Common myeloid progenitor, CD34-positive (primary cell): ENCODE measurements at regions not wholly inside any gene's neighbourhood (a gene's known extent, or its start where the extent isn't known, plus 50 kb on each side); places are given as distances from the start of the nearest gene placed in this dataset.

Source experiments
- CTCF ChIA-PET: fragments of 350-600 bp; sonication (Branson Sonifier 250); formaldehyde crosslinking; loops from one replicate; lab custom pipeline; 2021; ENCODE audit warnings: antibody characterized with exemption; lab: Charles Lee
- POLR2A ChIA-PET: fragments of 350-600 bp; sonication (Branson Sonifier 250); formaldehyde crosslinking; loops from one replicate; lab custom pipeline; 2021; ENCODE audit warnings: antibody characterized with exemption; lab: Charles Lee
- DNase-seq, 3 donors: peaks; one replicate each; pipeline versions ENCODE4 v3.0.0 to v3.0.0-alpha.2; 2013
- H3K27ac ChIP-seq, 2 experiments: 1 replicate in 1 of 2; 2 replicates in 1 of 2; pipeline ENCODE4 v1.7.0; 2013; ENCODE audit warnings: inconsistent platforms in 2 of 2, low read length in 2 of 2, mild to moderate bottlenecking in 2 of 2, low read depth in 1 of 2, moderate library complexity in 1 of 2; ENCODE audit not compliant: severe bottlenecking in 2 of 2, insufficient read depth in 1 of 2, poor library complexity in 1 of 2
- H3K27me3 ChIP-seq, 5 experiments: replicated peaks in 2 of 5; 1 replicate in 3 of 5; 2 replicates in 2 of 5; pipeline versions ENCODE4 v1.6.1 to v1.7.0; 2013; ENCODE audit warnings: low read length in 4 of 5, mild to moderate bottlenecking in 2 of 5, moderate library complexity in 2 of 5, inconsistent platforms in 1 of 5; ENCODE audit not compliant: insufficient read depth in 5 of 5, control insufficient read depth in 4 of 5
- H3K36me3 ChIP-seq, 4 experiments: 1 replicate in 2 of 4; 2 replicates in 2 of 4; pipeline versions ENCODE4 v1.6.1 to v1.7.0; 2013; ENCODE audit warnings: low read length in 3 of 4, control low read depth in 1 of 4, mild to moderate bottlenecking in 1 of 4; ENCODE audit not compliant: control insufficient read depth in 4 of 4, insufficient read depth in 4 of 4
- H3K4me1 ChIP-seq, 4 experiments: 1 replicate in 3 of 4; 2 replicates in 1 of 4; pipeline versions ENCODE4 v1.6.1 to v1.7.1; 2013; ENCODE audit warnings: low read length in 3 of 4, mild to moderate bottlenecking in 3 of 4, control low read depth in 1 of 4, inconsistent platforms in 1 of 4, moderate library complexity in 1 of 4; ENCODE audit not compliant: control insufficient read depth in 4 of 4, insufficient read depth in 4 of 4; ENCODE audit errors: control extremely low read depth in 1 of 4
- H3K4me3 ChIP-seq, 7 experiments: 1 replicate in 4 of 7; 2 replicates in 3 of 7; pipeline versions ENCODE4 v1.5.1 to v1.7.0; 2013; ENCODE audit warnings: mild to moderate bottlenecking in 7 of 7, low read length in 6 of 7, moderate library complexity in 6 of 7, inconsistent platforms in 2 of 7, low read depth in 2 of 7, control low read depth in 1 of 7; ENCODE audit not compliant: insufficient read depth in 4 of 7, control insufficient read depth in 1 of 7; ENCODE audit errors: extremely low read depth in 1 of 7
- H3K9me3 ChIP-seq, 5 experiments: 1 replicate in 4 of 5; 2 replicates in 1 of 5; pipeline versions ENCODE4 v1.6.1 to v1.7.1; 2013; ENCODE audit warnings: low read length in 4 of 5, mild to moderate bottlenecking in 2 of 5, inconsistent platforms in 1 of 5, low read depth in 1 of 5, moderate library complexity in 1 of 5; ENCODE audit not compliant: control insufficient read depth in 4 of 5, insufficient read depth in 2 of 5; ENCODE audit errors: control extremely low read depth in 1 of 5
- WGBS: methylation state at CpG from one replicate; pipeline ENCODE4 v1.1.5; 2013; ENCODE audit not compliant: insufficient coverage; 5-methylcytosine and 5-hydroxymethylcytosine counted together

DNA sequence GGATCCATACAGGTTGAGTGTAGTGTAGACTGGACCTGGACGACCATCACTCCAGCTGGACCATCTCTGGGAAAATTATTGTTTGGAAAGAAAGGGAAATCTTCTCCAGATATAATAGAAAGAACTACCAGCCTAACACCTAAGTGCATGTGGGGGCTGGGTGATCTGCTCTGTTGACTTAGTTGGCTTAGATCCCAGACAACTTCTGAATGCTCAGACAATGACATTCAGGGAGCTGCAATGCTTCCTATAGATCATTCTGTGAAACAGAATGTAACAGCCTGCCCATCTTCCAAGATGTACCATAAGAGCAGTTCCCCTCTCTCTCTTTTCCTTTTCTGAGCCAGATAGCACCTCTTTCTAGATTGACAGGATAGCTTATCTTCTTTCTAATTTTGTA, 572.8 kb upstream of the STXBP6 start:
- Histone ChIP-seq H3K36me3 (no peaks in the 10 kb centered on the region), H3K4me3 (no peak overlapping the region), H3K27ac (no peak overlapping the region), H3K9me3 (peaks cover 0 to 5% (median 0%) of the 10 kb centered on the region in 5 experiments), H3K27me3 (no peaks in the 10 kb centered on the region), H3K4me1 (no peaks in the 10 kb centered on the region)
- WGBS = no CpG with 5 or more reads among the region's 1 CpG
- DNase-seq = no peak
- CTCF ChIA-PET = no interaction called here
- POLR2A ChIA-PET = no interaction called here

DNA sequence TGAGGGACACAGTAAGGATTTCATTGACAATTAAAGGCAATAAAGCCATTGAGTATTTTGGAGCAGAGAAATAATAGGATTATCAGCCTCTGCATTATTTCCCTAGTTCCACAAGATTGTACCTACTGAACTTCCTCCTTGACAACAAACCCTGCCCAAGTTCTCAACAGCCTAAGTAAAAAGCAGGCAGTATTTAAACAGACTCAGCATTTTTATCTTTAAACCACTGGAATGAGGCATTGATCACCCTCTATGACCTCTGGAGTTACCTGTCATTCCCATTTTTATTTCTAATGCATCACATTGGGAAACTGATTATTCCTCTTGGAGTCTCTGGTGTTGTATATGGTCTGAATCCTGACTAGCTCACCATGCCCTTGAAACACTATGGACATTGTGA, 570.6 kb upstream of the STXBP6 start:
- Histone ChIP-seq H3K4me1 (no peaks in the 10 kb centered on the region), H3K27ac (no peak overlapping the region), H3K4me3 (no peak overlapping the region), H3K9me3 (peaks cover 4 to 8% (median 6%) of the 10 kb centered on the region in 5 experiments), H3K27me3 (no peaks in the 10 kb centered on the region), H3K36me3 (no peaks in the 10 kb centered on the region)
- ChIA-PET POLR2A (no interaction called here), CTCF (no interaction called here)
- DNase-seq = no peak

- POLR2A ChIA-PET = no interaction called here
Observed at GRCh38 chr14:25615174-25615573, 565.2 kb upstream of the STXBP6 start.

GRCh38 chr14:25607192-25607591, 557.2 kb upstream of the STXBP6 start:
- no peaks in the 10 kb centered on the region for H3K27me3 ChIP-seq

More at GRCh38 chr14:25615174-25615573, 565.2 kb upstream of the STXBP6 start:
- Histone ChIP-seq H3K9me3 (peaks cover 4 to 10% (median 6%) of the 10 kb centered on the region in 5 experiments), H3K4me1 (no peaks in the 10 kb centered on the region), H3K4me3 (no peak overlapping the region), H3K27me3 (no peaks in the 10 kb centered on the region), H3K27ac (no peak overlapping the region), H3K36me3 (no peaks in the 10 kb centered on the region)
- DNase-seq = no peak
- CTCF ChIA-PET = no interaction called here

DNA sequence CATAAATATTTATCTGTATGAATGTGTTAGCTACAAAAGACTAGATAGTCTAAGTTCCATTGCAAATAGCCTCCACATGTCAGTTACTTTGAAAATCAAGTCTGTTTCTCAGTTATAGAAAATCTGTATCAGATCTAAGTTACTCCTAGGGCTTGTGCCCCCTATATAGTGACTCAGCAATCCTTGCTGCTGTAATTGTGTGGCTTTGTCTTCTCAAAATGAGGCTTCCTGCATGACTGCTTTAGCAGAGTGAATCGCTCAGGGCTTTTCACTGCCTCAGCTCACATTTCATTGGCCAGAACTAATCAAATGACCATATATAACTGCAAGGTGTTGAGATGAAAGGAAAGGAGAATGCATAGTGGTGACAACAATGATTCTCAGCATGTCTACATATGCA, 552.2 kb upstream of the STXBP6 start:
- Histone ChIP-seq H3K9me3 (no peaks in the 10 kb centered on the region), H3K27me3 (no peaks in the 10 kb centered on the region), H3K4me1 (no peaks in the 10 kb centered on the region), H3K4me3 (no peak overlapping the region), H3K36me3 (no peaks in the 10 kb centered on the region), H3K27ac (no peak overlapping the region)
- ChIA-PET POLR2A (no interaction called here), CTCF (no interaction called here)
- DNase-seq = no peak
- no CpG with 5 or more reads among the region's 1 CpG for WGBS

More at GRCh38 chr14:25607192-25607591, 557.2 kb upstream of the STXBP6 start:
- POLR2A ChIA-PET = no interaction called here
- H3K27ac ChIP-seq = no peak overlapping the region
- H3K9me3 ChIP-seq = no peaks in the 10 kb centered on the region
- no peak overlapping the region for H3K4me3 ChIP-seq
- DNase-seq = no peak
- H3K36me3 ChIP-seq = no peaks in the 10 kb centered on the region
- 25% methylated on average over 3 of the region's 3 CpGs for WGBS
- CTCF ChIA-PET = no interaction called here
- no peaks in the 10 kb centered on the region for H3K4me1 ChIP-seq

DNA sequence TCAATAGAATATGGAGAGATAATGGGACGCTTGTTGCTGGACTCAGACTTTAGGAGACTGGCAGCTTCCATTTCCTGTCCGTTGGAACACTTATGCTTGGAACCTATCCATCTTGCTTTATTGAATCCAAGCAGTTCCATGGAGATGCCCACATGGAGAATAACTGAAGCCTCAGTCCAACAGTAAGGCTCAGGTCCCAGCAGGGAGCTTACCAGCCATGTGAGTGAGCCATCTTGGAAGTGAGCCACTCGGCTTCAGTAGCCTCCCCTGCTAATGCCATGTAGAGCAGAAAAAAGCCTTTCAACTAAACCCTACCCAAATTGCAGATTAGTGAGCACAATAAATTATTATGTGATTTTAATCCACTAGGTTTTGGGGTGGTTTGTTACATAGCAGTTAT, 538.8 kb upstream of the STXBP6 start:
- DNase-seq = no peak

DNA sequence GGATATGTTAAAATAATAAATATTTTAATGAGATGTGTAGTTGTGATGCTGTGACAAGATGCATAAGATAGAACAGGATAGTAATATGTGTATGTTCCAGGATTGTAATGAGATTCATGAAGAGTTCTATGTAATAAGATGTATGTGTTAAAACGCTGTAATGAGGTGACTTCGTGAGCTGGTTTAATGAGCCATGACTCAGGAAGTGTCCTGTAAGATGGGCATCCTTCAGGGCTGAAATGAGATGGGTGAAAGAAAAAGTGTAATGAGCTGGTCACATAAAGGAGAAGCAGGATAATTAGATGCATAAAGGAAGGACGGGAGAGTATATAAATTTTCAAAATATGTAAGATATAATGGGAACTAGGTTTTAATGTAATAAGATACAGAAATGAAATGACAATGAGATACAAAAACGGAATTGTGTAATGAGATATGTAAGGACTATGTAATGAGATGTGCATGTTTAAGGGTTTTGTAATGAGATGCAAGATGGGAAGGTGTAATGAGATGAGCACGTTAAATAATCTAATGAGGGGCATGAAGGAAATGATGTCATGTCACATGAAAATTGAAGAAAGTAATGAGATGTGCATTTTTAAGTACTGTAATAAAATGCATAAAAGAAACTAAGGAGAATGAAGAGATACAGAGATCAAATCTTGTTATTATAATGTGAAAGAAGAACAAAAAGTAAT, 524.8 kb upstream of the STXBP6 start:
- CTCF ChIA-PET = interaction anchor here (1.3 kb wide), 1 partner anchor 24 kb away, joined by 3 read pairs; no protein-coding TSS in a partner anchor
- 92% methylated on average over 5 of the region's 5 CpGs for WGBS
- POLR2A ChIA-PET = no interaction called here

More for the DNA sequence above, 538.8 kb upstream of the STXBP6 start:
- no peak overlapping the region for H3K4me3 ChIP-seq
- H3K27me3 ChIP-seq = no peaks in the 10 kb centered on the region
- ChIA-PET CTCF (no interaction called here), POLR2A (no interaction called here)
- WGBS = 90% methylated on average over 2 of the region's 3 CpGs
- H3K4me1 ChIP-seq = no peaks in the 10 kb centered on the region
- H3K36me3 ChIP-seq = no peaks in the 10 kb centered on the region
- H3K9me3 ChIP-seq = no peaks in the 10 kb centered on the region
- H3K27ac ChIP-seq = no peak overlapping the region

More for the DNA sequence above, 524.8 kb upstream of the STXBP6 start:
- no peak overlapping the region for H3K4me3 ChIP-seq
- H3K27me3 ChIP-seq = no peaks in the 10 kb centered on the region
- no peak for DNase-seq
- no peaks in the 10 kb centered on the region for H3K9me3 ChIP-seq
- H3K4me1 ChIP-seq = no peaks in the 10 kb centered on the region
- no peak overlapping the region for H3K27ac ChIP-seq
- no peaks in the 10 kb centered on the region for H3K36me3 ChIP-seq
